Astrocyte (in vitro differentiated cells and primary cell): ENCODE measurements at regions not wholly inside any gene's neighbourhood (a gene's known extent, or its start where the extent isn't known, plus 50 kb on each side); places are given as distances from the start of the nearest gene placed in this dataset.

ENCODE experiments used
- CTCF ChIP-seq: IDR thresholded peaks from 2 replicates; pipeline ENCODE4 v1.5.1; 2011; ENCODE audit warnings: low read depth, mild to moderate bottlenecking, inconsistent platforms, low read length, moderate library complexity; ENCODE audit not compliant: insufficient read depth
- EZH2 ChIP-seq: IDR thresholded peaks from 2 replicates; pipeline ENCODE4 v1.6.1; 2012; ENCODE audit warnings: mild to moderate bottlenecking, low read length, inconsistent platforms; ENCODE audit not compliant: insufficient read depth

- TF ChIP-seq CTCF (no peak), EZH2 (no peak)
These were observed 816.6 kb downstream of the UQCRFS1 start for GRCh38 chr19:28396287-28396831.
